ENCODE measurements at regions not wholly inside any gene's neighbourhood (a gene's known extent, or its start where the extent isn't known, plus 50 kb on each side); places are given as distances from the start of the nearest gene placed in this dataset.

- no peak for DNase-seq
- H3K36me3 ChIP-seq (ENCODE audit: low read depth) = no peaks in the 10 kb centered on the region
- no peak for ATAC-seq
- intact Hi-C loops (cut with DNase I, micrococcal nuclease) = no loop called here
- no peaks in the 10 kb centered on the region for H3K4me1 ChIP-seq (ENCODE audit: low read depth)
- H3K4me3 ChIP-seq = no peak overlapping the region
- no peaks in the 10 kb centered on the region for H3K9me3 ChIP-seq
- no peak for TF ChIP-seq CTCF (IDR thresholded peaks at IDR 0.05)
Measured at GRCh38 chr22:19654338-19654987, 59.8 kb upstream of the SEPTIN5 start.

GRCh38 chr22:19655399-19655798 lies 58.9 kb upstream of the SEPTIN5 start:
- TF ChIP-seq CTCF (IDR thresholded peaks at IDR 0.05) = no peak
- intact Hi-C loops (cut with DNase I, micrococcal nuclease) = no loop called here
- Histone ChIP-seq H3K4me1 (ENCODE audit: low read depth) (no peaks in the 10 kb centered on the region), H3K9me3 (no peaks in the 10 kb centered on the region), H3K4me3 (no peak overlapping the region), H3K36me3 (ENCODE audit: low read depth) (no peaks in the 10 kb centered on the region)
- ATAC-seq (no peak), DNase-seq (no peak)

- intact Hi-C loops (cut with DNase I, micrococcal nuclease) = no loop called here
- DNase-seq (no peak), ATAC-seq (no peak)
- Histone ChIP-seq H3K4me3 (no peak overlapping the region), H3K36me3 (ENCODE audit: low read depth) (no peaks in the 10 kb centered on the region), H3K9me3 (no peaks in the 10 kb centered on the region), H3K4me1 (ENCODE audit: low read depth) (no peaks in the 10 kb centered on the region)
- TF ChIP-seq CTCF (IDR thresholded peaks at IDR 0.05) = no peak
Measured at GRCh38 chr22:19656541-19657251, 57.6 kb upstream of the SEPTIN5 start.

GRCh38 chr22:19657252-19658056 lies 56.8 kb upstream of the SEPTIN5 start:
- no peak overlapping the region for H3K4me3 ChIP-seq
- H3K9me3 ChIP-seq = no peaks in the 10 kb centered on the region
- TF ChIP-seq CTCF (IDR thresholded peaks at IDR 0.05) = no peak
- intact Hi-C loops (cut with DNase I, micrococcal nuclease) = no loop called here
- DNase-seq (no peak), ATAC-seq (no peak)
- H3K36me3 ChIP-seq (ENCODE audit: low read depth) = no peaks in the 10 kb centered on the region
- no peaks in the 10 kb centered on the region for H3K4me1 ChIP-seq (ENCODE audit: low read depth)

- H3K9me3 ChIP-seq = no peaks in the 10 kb centered on the region
- ATAC-seq = no peak
- no peak for TF ChIP-seq CTCF (IDR thresholded peaks at IDR 0.05)
- intact Hi-C loops (cut with DNase I, micrococcal nuclease) = no loop called here
- H3K36me3 ChIP-seq (ENCODE audit: low read depth) = no peaks in the 10 kb centered on the region
- H3K4me3 ChIP-seq = no peak overlapping the region
- H3K4me1 ChIP-seq (ENCODE audit: low read depth) = no peaks in the 10 kb centered on the region
- no peak for DNase-seq
Measured at GRCh38 chr22:19658057-19658966, 56.0 kb upstream of the SEPTIN5 start.
